WTC11 (cell line): ENCODE measurements at regions not wholly inside any gene's neighbourhood (a gene's known extent, or its start where the extent isn't known, plus 50 kb on each side); places are given as distances from the start of the nearest gene placed in this dataset.

ENCODE experiments used
- NR3C1 ChIP-seq: sonication (generic); formaldehyde crosslinking; conservative IDR thresholded peaks from 2 replicates; pipeline ENCODE4 v1.8.1; 2023; ENCODE audit warnings: low read depth, mild to moderate bottlenecking, missing genetic modification reagents
- TF ChIP-seq, protein P1 (sequence below): fragments of 200-600 bp; IDR thresholded peaks from 2 replicates; pipeline ENCODE4 v1.8.0; 2022; ENCODE audit warnings: antibody characterized with exemption
- TF ChIP-seq, protein P2 (sequence below): sonication (generic); formaldehyde crosslinking; IDR thresholded peaks from 2 replicates; pipeline ENCODE4 v1.8.0; 2022; ENCODE audit warnings: mild to moderate bottlenecking, missing genetic modification reagents
- TF ChIP-seq, protein P3 (sequence below): sonication (generic); formaldehyde crosslinking; IDR thresholded peaks from 2 replicates; pipeline ENCODE4 v1.8.0; 2022; ENCODE audit warnings: mild to moderate bottlenecking, missing genetic modification reagents

DNA sequence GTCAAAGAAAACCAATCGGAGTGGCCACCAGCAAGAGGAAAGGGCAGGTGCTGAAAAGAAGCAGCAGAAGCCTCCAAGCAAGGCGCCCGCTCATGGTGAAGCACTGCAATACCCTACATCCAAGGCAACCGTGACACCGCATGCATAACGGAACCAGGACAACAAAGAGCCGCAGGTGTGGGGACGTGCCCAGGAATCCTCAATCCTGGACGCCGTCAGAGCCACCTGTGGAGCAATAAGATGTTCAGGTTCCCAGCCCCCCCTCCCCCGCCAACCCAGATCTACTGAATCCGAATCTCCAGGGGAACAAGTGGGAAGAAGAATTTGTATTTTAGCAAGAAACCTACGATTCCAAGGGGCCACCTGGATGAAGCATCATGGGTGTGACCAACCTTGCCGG is 70.8 kb downstream of the SHANK2 start:
- TF ChIP-seq, protein P1, sequence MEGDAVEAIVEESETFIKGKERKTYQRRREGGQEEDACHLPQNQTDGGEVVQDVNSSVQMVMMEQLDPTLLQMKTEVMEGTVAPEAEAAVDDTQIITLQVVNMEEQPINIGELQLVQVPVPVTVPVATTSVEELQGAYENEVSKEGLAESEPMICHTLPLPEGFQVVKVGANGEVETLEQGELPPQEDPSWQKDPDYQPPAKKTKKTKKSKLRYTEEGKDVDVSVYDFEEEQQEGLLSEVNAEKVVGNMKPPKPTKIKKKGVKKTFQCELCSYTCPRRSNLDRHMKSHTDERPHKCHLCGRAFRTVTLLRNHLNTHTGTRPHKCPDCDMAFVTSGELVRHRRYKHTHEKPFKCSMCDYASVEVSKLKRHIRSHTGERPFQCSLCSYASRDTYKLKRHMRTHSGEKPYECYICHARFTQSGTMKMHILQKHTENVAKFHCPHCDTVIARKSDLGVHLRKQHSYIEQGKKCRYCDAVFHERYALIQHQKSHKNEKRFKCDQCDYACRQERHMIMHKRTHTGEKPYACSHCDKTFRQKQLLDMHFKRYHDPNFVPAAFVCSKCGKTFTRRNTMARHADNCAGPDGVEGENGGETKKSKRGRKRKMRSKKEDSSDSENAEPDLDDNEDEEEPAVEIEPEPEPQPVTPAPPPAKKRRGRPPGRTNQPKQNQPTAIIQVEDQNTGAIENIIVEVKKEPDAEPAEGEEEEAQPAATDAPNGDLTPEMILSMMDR: no peak
- TF ChIP-seq, protein P2, sequence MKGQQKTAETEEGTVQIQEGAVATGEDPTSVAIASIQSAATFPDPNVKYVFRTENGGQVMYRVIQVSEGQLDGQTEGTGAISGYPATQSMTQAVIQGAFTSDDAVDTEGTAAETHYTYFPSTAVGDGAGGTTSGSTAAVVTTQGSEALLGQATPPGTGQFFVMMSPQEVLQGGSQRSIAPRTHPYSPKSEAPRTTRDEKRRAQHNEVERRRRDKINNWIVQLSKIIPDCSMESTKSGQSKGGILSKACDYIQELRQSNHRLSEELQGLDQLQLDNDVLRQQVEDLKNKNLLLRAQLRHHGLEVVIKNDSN (CRISPR knock-in tag): no peak
- TF ChIP-seq NR3C1 (CRISPR knock-in tag): no peak
- TF ChIP-seq, protein P3, sequence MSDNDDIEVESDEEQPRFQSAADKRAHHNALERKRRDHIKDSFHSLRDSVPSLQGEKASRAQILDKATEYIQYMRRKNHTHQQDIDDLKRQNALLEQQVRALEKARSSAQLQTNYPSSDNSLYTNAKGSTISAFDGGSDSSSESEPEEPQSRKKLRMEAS (CRISPR knock-in tag): no peak
